B cell (primary cell): ENCODE measurements at regions not wholly inside any gene's neighbourhood (a gene's known extent, or its start where the extent isn't known, plus 50 kb on each side); places are given as distances from the start of the nearest gene placed in this dataset.

Experiments used
- CTCF ChIP-seq: fragments of 200-600 bp; IDR thresholded peaks from one replicate; pipeline ENCODE4 v1.8.0; 2022; ENCODE audit warnings: antibody characterized with exemption, mild to moderate bottlenecking
- EZH2 ChIP-seq: IDR thresholded peaks from 2 replicates; pipeline ENCODE4 v1.6.1; 2012; ENCODE audit warnings: borderline replicate concordance, low read depth, mild to moderate bottlenecking, moderate library complexity, low read length; ENCODE audit not compliant: insufficient read depth, poor library complexity, severe bottlenecking

- no peak for TF ChIP-seq CTCF
- TF ChIP-seq EZH2: no peak
Observed at GRCh38 chr3:27779176-27779575, 57.1 kb upstream of the EOMES start.
